ENCODE measurements at regions not wholly inside any gene's neighbourhood (a gene's known extent, or its start where the extent isn't known, plus 50 kb on each side); places are given as distances from the start of the nearest gene placed in this dataset.
"Not testable (repeated sequence)": the region's sequence is repeated elsewhere in the genome, so short reads cannot be mapped to it uniquely, and the experiment has no call there.

GRCh38 chr4:129852434-129852833, 756.5 kb downstream of the C4orf33 start:
- Histone ChIP-seq H3K4me1 (ENCODE audit: control insufficient read depth in 5 of 5, insufficient read depth in 5 of 5, low read length in 5 of 5) (no peaks in the 10 kb centered on the region), H3K27ac (ENCODE audit: low read depth in 1 of 2, low read length in 1 of 2) (no peak overlapping the region), H3K4me3 (no peak overlapping the region), H3K9me3 (ENCODE audit: control insufficient read depth in 4 of 4, insufficient read depth in 3 of 4, low read length in 3 of 4) (no peaks in the 10 kb centered on the region), H3K9ac (ENCODE audit: insufficient read depth in 1 of 2, low read length in 2 of 2) (no peak overlapping the region), H3K27me3 (ENCODE audit: control insufficient read depth in 3 of 3, insufficient read depth in 3 of 3, low read length in 2 of 3) (no peaks in the 10 kb centered on the region), H3K36me3 (ENCODE audit: control insufficient read depth in 4 of 4, insufficient read depth in 4 of 4, low read length in 4 of 4) (no peaks in the 10 kb centered on the region)
- DNase-seq (no peak), ATAC-seq (ENCODE audit: insufficient read depth, low FRiP score) (no peak)
- WGBS, 2 donors, result 73 to 76% methylated on average over 4 of the region's 4 CpGs
- TF ChIP-seq CTCF (IDR thresholded peaks at IDR 0.05; ENCODE audit: control extremely low read depth, extremely low read depth), result no peak

DNA sequence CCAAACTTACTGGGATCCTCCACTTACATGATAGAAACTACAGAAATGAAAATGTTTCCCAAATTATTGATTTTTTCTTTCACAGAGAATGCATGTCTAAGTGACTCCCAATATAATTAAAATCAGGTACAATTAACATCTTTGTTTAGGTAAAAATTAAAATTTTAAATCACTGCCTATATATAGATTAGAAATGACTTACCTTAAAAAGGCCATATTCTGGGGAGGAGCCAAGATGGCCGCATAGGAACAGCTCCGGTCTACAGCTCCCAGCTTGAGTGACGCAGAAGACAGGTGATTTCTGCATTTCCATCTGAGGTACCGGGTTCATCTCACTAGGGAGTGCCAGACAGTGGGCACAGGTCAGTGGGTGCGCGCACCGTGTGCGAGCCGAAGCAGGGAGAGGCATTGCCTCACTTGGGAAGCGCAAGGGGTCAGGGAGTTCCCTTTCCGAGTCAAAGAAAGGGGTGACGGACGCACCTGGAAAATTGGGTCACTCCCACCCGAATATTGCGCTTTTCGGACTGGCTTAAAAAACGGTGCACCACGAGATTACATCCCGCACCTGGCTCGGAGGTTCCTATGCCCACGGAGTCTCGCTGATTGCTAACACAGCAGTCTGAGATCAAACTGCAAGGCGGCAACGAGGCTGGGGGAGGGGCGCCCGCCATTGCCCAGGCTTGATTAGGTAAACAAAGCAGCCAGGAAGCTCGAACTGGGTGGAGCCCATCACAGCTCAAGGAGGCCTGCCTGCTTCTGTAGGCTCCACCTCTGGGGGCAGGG, 757.9 kb downstream of the C4orf33 start:
- not testable (repeated sequence) for H3K27ac ChIP-seq (ENCODE audit: low read depth in 1 of 2, low read length in 1 of 2); DNase-seq; H3K36me3 ChIP-seq (ENCODE audit: control insufficient read depth in 4 of 4, insufficient read depth in 4 of 4, low read length in 4 of 4); H3K9ac ChIP-seq (ENCODE audit: insufficient read depth in 1 of 2, low read length in 2 of 2); H3K9me3 ChIP-seq (ENCODE audit: control insufficient read depth in 4 of 4, insufficient read depth in 3 of 4, low read length in 3 of 4); H3K4me1 ChIP-seq (ENCODE audit: control insufficient read depth in 5 of 5, insufficient read depth in 5 of 5, low read length in 5 of 5); H3K4me3 ChIP-seq; ATAC-seq (ENCODE audit: insufficient read depth, low FRiP score); H3K27me3 ChIP-seq (ENCODE audit: control insufficient read depth in 3 of 3, insufficient read depth in 3 of 3, low read length in 2 of 3)
- 91 to 92% methylated on average over 25 to 27 of the region's 27 CpGs for WGBS, 2 donors

GRCh38 chr4:129862461-129862860, 766.5 kb downstream of the C4orf33 start:
- ATAC-seq (ENCODE audit: insufficient read depth, low FRiP score) (no peak), DNase-seq (no peak)
- H3K4me1 ChIP-seq (ENCODE audit: control insufficient read depth in 5 of 5, insufficient read depth in 5 of 5, low read length in 5 of 5), result no peaks in the 10 kb centered on the region
- H3K27me3 ChIP-seq (ENCODE audit: control insufficient read depth in 3 of 3, insufficient read depth in 3 of 3, low read length in 2 of 3), result no peaks in the 10 kb centered on the region
- H3K36me3 ChIP-seq (ENCODE audit: control insufficient read depth in 4 of 4, insufficient read depth in 4 of 4, low read length in 4 of 4), result no peaks in the 10 kb centered on the region
- TF ChIP-seq CTCF (IDR thresholded peaks at IDR 0.05; ENCODE audit: control extremely low read depth, extremely low read depth), result no peak
- no peak overlapping the region for H3K4me3 ChIP-seq
- no peak overlapping the region for H3K27ac ChIP-seq (ENCODE audit: low read depth in 1 of 2, low read length in 1 of 2)
- 84 to 88% methylated on average over 1 of the region's 1 CpG for WGBS, 2 donors
- H3K9me3 ChIP-seq (ENCODE audit: control insufficient read depth in 4 of 4, insufficient read depth in 3 of 4, low read length in 3 of 4), result no peaks in the 10 kb centered on the region
- no peak overlapping the region for H3K9ac ChIP-seq (ENCODE audit: insufficient read depth in 1 of 2, low read length in 2 of 2)

DNA sequence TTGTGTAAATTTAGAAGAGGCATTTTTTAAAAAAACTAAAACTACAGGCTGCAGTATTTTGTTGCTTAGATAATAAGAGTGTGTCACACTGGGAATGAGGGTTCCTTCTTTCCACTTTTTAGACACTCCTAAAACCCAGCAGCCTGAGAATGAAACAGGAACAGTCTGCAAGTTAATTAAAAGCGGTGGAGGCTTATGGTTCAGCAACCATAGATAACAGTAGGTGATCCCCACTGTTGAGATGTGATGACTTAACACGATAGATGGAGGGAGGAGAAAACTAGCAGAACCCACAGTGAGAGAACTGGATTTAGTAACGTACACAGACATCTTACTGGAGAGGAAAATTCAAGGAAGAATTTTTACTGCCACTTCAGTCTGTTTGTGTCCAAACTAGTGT, 767.3 kb downstream of the C4orf33 start:
- no peak for ATAC-seq (ENCODE audit: insufficient read depth, low FRiP score)
- Histone ChIP-seq H3K27me3 (ENCODE audit: control insufficient read depth in 3 of 3, insufficient read depth in 3 of 3, low read length in 2 of 3) (no peaks in the 10 kb centered on the region), H3K4me3 (no peak overlapping the region), H3K27ac (ENCODE audit: low read depth in 1 of 2, low read length in 1 of 2) (no peak overlapping the region), H3K9me3 (ENCODE audit: control insufficient read depth in 4 of 4, insufficient read depth in 3 of 4, low read length in 3 of 4) (no peaks in the 10 kb centered on the region), H3K36me3 (ENCODE audit: control insufficient read depth in 4 of 4, insufficient read depth in 4 of 4, low read length in 4 of 4) (no peaks in the 10 kb centered on the region), H3K9ac (ENCODE audit: insufficient read depth in 1 of 2, low read length in 2 of 2) (no peak overlapping the region), H3K4me1 (ENCODE audit: control insufficient read depth in 5 of 5, insufficient read depth in 5 of 5, low read length in 5 of 5) (no peaks in the 10 kb centered on the region)
- DNase-seq, result no peak
- TF ChIP-seq CTCF (IDR thresholded peaks at IDR 0.05; ENCODE audit: control extremely low read depth, extremely low read depth), result no peak
- WGBS, 2 donors, result 59 to 69% methylated on average over 3 of the region's 3 CpGs

Measured in lung (tissue), 11 donors.